Type B pancreatic cell (in vitro differentiated cells): ENCODE measurements at regions not wholly inside any gene's neighbourhood (a gene's known extent, or its start where the extent isn't known, plus 50 kb on each side); places are given as distances from the start of the nearest gene placed in this dataset.

ENCODE experiments used
- DNase-seq: peaks from one replicate; pipeline ENCODE4 v3.0.0; 2021; ENCODE audit warnings: mixed read lengths; ENCODE audit not compliant: unreplicated experiment; ENCODE audit errors: extremely low spot score
- H3K27ac Mint-ChIP-seq: 2 replicates; pipeline ENCODE4 v1.8.0; 2021; ENCODE audit warnings: mild to moderate bottlenecking, mixed read lengths
- H3K27me3 Mint-ChIP-seq: 2 replicates; pipeline ENCODE4 v1.8.0; 2021; ENCODE audit warnings: mixed read lengths
- H3K36me3 Mint-ChIP-seq: 2 replicates; pipeline ENCODE4 v1.8.0; 2021; ENCODE audit warnings: mixed read lengths
- H3K4me1 Mint-ChIP-seq: one replicate; pipeline ENCODE4 v1.8.0; 2021; ENCODE audit warnings: mixed read lengths; ENCODE audit not compliant: unreplicated experiment
- H3K4me3 Mint-ChIP-seq: 2 replicates; pipeline ENCODE4 v1.8.0; 2021; ENCODE audit warnings: mild to moderate bottlenecking, mixed read lengths
- H3K9me3 Mint-ChIP-seq: 2 replicates; pipeline ENCODE4 v1.8.0; 2021; ENCODE audit warnings: mixed read lengths
- CTCF ChIP-seq: fragments of 200-600 bp; sonication (generic); conservative IDR thresholded peaks from 2 replicates; pipeline ENCODE4 v1.5.0; 2021; ENCODE audit warnings: antibody characterized with exemption, mild to moderate bottlenecking

DNA sequence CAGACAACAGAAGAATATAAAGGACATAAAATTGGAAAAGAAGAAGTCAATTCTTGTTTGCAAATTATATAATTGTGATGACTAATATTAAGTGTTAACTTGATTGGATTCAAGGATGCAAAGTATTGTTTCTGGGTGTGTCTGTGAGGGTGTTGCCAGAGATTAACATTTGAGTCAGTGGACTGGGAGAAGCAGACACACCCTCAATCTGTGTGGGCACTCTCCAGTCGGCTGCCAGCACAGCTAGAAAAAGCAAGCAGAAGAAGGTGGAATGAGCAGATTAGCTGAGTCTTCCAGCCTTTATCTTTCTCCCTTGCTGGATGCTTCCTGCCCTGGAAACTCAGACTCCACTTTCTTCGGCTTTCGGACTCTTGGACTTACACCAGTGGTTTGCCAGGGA, 51.7 kb downstream of the UBE2NL start:
- DNase-seq = no peak
- H3K27me3 Mint-ChIP-seq = no peaks in the 10 kb centered on the region
- H3K4me1 Mint-ChIP-seq = no peaks in the 10 kb centered on the region
- no peak overlapping the region for H3K27ac Mint-ChIP-seq
- no peak for TF ChIP-seq CTCF
- no peak overlapping the region for H3K4me3 Mint-ChIP-seq
- no peaks in the 10 kb centered on the region for H3K9me3 Mint-ChIP-seq
- no peaks in the 10 kb centered on the region for H3K36me3 Mint-ChIP-seq

DNA sequence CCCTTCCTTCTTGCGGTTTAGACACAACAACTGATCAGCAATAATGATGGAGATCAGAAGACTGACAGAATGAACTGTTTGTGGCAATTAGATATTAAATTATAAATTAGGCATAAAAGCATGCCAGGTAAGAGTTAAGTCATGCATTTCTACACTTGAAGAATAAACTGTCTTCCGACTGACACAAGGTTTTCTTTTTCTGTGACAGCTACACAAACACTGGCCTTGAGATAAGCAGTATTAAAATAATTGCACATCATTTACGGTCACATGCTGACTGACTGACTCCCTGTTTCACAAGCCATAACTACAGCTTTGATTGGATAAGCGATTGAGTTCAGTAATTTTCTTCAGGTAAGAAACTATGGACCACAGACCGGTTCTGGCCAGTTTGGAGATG, 56.2 kb downstream of the UBE2NL start:
- no peak overlapping the region for H3K27ac Mint-ChIP-seq
- DNase-seq = no peak

DNA sequence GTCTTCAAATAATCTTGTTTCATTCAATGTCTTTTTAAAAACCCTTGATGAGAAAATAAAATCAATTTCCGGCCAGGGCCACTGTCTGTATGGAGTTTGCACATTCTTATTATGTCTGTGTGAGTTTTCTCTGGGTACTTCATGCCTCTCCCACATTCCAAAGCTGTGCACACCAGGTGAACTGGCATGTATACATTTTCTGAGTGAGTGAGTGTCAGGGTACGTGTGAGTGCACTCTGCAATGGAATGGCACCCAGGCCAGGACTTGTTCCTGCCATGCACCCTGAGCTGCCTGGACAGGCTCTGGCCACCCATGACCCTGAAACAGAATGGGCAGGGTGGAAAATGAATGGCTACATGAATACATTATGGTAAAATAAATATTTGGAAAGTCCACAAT, 61.3 kb downstream of the UBE2NL start:
- TF ChIP-seq CTCF = no peak
- Mint-ChIP-seq H3K27ac (no peak overlapping the region), H3K4me3 (no peak overlapping the region), H3K9me3 (no peaks in the 10 kb centered on the region), H3K36me3 (no peaks in the 10 kb centered on the region), H3K4me1 (no peaks in the 10 kb centered on the region), H3K27me3 (no peaks in the 10 kb centered on the region)
- no peak for DNase-seq

More for the DNA sequence above, 56.2 kb downstream of the UBE2NL start:
- Mint-ChIP-seq H3K36me3 (no peaks in the 10 kb centered on the region), H3K4me3 (no peak overlapping the region), H3K27me3 (no peaks in the 10 kb centered on the region), H3K4me1 (no peaks in the 10 kb centered on the region), H3K9me3 (no peaks in the 10 kb centered on the region)
- TF ChIP-seq CTCF = no peak

DNA sequence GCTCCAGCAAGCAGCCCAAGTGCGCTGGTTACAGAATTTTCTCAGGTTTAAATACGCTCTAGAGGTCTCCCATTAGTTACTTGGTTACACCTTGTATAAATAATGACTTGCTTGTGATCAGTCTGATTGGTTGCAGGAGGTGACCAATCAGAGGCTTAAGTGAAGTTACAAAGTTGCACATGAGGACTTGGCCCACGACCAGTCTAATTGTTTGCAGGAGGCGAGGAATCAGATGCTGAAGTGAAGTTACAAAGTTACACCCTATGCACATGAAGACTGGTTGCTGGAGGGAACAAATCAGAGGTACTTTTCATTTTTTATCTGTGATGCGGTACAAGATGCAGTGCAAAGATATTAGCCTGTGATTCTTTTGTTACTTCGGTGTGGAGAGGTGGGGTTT, 80.7 kb downstream of the UBE2NL start:
- Mint-ChIP-seq H3K36me3 (no peaks in the 10 kb centered on the region), H3K27me3 (no peaks in the 10 kb centered on the region), H3K4me3 (no peak overlapping the region), H3K27ac (no peak overlapping the region), H3K4me1 (no peaks in the 10 kb centered on the region), H3K9me3 (peaks cover 5% of the 10 kb centered on the region)
- no peak for DNase-seq
- no peak for TF ChIP-seq CTCF

- Mint-ChIP-seq H3K9me3 (no peaks in the 10 kb centered on the region), H3K27ac (no peak overlapping the region), H3K4me1 (no peaks in the 10 kb centered on the region), H3K4me3 (no peak overlapping the region), H3K36me3 (no peaks in the 10 kb centered on the region), H3K27me3 (no peaks in the 10 kb centered on the region)
- no peak for DNase-seq
- no peak for TF ChIP-seq CTCF
Measured at GRCh38 chrX:143988356-143988755, 104.5 kb downstream of the UBE2NL start.

- no peak for DNase-seq
- Mint-ChIP-seq H3K4me3 (no peak overlapping the region), H3K36me3 (no peaks in the 10 kb centered on the region), H3K9me3 (peaks cover 4% of the 10 kb centered on the region), H3K27me3 (no peaks in the 10 kb centered on the region), H3K4me1 (no peaks in the 10 kb centered on the region), H3K27ac (no peak overlapping the region)
- TF ChIP-seq CTCF = no peak
Measured at GRCh38 chrX:143994206-143994605, 110.3 kb downstream of the UBE2NL start.
